NCI-H1417 (cell line): ENCODE measurements at regions not wholly inside any gene's neighbourhood (a gene's known extent, or its start where the extent isn't known, plus 50 kb on each side); places are given as distances from the start of the nearest gene placed in this dataset.

ENCODE experiments used
- DNase-seq, 3 experiments: peaks; one replicate each; lab custom pipeline; 2025; lab: John Stamatoyannopoulos, UW

DNA sequence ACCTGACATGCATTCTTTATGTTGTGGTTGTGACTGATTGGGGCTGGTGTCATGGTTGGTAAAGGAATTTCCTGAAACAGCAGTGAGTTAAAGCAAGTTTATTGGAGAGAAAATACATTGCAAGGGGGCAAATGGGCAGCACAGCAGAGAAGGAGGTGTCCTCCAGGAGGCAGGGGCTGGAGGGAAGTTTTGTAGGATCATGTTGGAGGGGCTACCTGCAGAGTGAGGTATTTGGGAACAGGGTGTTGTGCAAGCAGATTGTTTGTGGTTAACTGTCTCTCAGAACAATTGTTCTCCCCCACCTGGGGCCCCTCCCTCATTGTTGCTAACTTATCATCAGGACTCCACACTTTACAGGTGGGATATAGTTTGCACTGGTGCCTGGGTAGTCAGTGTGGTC lies 196.0 kb downstream of the NSUN3 start:
- DNase-seq: no peak

GRCh38 chr3:94259291-94259690 lies 196.4 kb downstream of the NSUN3 start:
- no peak for DNase-seq

DNA sequence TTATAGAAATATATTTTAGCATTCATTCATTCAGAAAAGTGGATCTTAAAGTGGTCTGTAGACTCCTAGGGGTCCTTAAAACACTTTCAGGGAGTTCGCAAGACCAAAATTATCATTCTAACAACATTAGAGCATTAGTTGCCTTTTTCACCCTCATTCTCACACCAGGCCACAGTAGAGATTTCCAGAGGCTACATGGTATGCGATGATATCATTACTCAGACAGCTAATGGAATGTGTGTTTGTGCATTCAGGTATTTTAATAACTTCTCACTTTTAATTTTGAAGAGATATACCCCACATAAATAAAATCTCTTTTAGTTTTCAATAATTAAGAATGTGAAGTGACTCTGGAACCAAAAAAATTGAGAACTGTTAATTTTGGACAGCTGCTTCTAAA lies 206.9 kb downstream of the NSUN3 start:
- no peak for DNase-seq

DNA sequence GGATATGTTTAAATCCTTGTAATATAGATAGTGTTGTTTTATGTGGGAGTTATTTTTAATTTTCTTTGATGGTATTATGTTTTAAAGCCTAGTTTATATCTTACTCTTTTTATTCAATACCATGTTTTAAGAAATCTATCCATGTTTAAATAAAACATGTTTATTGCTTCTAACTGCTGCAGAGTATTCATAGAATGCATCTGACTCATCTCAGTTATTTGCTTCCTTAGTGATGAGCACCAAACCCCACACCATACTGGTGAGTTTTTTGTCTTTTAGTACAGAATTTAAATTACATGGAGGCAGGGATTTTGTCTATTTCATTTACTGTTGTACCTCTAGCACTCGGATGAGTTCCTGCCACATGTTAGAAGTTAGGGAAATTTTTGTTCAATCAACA lies 209.2 kb downstream of the NSUN3 start:
- DNase-seq: no peak

GRCh38 chr3:94280958-94281357 lies 218.1 kb downstream of the NSUN3 start:
- DNase-seq: no peak

- DNase-seq: peak in 1 of 3 experiments; percentile 36
Observed at GRCh38 chr3:94285872-94286271, 223.0 kb downstream of the NSUN3 start.

DNA sequence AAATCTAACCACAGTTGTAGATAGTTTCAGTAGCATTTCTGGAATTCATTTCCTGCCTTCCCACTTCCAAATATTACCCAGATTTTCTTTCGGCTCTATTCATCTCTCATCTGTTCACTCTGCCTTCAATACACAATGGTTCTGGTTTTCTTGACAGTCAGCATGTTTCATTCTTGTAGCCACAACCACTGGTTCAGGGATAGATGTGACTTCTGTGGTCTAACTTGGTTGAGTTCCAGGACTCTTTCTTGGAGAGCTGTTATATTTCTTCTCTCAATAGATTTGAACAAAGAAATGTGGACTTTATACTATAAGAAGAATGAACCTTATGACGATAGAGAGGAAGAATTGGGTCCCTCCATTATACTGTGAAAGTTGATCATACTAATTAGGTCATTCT lies 228.8 kb downstream of the NSUN3 start:
- DNase-seq: no peak

DNA sequence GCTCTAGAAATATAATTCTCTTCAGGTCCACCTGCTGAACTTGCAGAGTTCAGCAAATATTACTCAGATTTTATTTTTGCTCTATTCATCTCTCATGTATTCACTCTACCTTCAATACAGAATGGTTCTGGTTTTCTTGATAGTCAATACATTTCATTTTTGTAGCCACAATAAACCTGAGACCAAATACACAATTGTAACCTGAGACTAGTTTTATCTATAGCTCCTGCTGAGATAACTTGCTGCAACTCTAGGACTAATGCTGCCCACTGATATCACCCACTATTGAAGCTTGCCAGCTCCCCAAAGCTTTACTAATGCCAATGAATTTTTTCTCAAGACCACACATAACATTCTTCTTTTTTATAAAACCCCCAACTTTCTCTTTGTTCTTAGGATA lies 229.3 kb downstream of the NSUN3 start:
- DNase-seq: no peak

DNA sequence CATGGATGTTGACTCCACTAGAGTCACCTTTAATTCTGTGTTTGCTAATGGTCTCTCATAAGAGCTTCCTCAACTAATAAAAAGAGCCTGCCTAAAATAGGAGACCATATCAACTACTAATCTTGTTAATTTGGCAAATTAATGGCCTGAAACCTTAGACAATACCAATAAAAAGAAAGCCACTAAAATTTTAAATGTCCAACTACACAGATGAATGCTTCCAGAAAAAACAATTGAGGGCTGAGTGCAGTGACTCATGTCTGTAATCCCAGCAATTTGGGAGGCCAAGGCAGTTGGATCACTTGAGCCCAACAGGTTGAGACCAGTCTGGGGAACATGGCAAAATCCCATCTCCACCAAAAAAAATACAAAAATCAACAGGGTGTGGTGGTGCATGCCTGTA lies 230.9 kb downstream of the NSUN3 start:
- no peak for DNase-seq

GRCh38 chr3:94294806-94295205 lies 231.9 kb downstream of the NSUN3 start:
- no peak for DNase-seq

DNA sequence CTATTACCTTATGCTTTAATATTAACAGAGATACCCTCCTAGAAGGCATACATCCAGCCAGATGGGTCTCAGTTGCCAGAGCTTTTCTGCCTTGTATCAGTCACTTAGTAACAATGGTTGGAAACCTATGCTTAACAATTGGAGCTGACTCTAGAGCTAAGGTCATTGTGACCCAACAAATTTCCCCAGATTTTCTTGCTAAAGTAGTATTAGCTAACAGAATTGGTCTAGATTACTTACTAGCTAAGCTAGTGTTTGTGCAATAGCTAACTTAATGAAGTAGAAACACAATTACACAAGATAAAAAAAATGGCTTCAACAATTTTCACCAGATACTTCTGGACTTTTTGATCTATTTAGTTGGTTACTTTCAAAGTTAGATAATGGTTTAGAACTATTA lies 236.9 kb downstream of the NSUN3 start:
- no peak for DNase-seq

DNA sequence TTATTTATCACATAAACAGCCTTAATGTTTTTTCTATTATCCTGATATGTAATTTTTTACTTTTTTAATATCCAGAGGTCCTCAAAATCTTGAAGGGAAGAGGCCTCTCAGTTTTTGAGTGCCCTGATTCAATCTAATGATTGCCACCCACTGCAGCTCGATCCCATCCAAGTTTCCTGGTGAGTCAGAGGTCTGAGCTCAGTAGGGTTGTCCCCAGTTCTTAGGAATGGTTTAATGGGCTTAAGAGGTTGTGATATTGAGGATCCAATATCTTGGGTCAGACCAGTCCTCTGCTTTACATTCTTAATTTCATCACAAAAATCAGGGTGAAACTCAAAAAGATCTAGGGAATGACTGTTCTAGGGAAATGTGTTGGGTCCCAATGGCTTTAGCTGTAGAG lies 238.5 kb downstream of the NSUN3 start:
- DNase-seq: no peak

- DNase-seq: no peak
Observed at GRCh38 chr3:94303266-94303665, 240.4 kb downstream of the NSUN3 start.

DNA sequence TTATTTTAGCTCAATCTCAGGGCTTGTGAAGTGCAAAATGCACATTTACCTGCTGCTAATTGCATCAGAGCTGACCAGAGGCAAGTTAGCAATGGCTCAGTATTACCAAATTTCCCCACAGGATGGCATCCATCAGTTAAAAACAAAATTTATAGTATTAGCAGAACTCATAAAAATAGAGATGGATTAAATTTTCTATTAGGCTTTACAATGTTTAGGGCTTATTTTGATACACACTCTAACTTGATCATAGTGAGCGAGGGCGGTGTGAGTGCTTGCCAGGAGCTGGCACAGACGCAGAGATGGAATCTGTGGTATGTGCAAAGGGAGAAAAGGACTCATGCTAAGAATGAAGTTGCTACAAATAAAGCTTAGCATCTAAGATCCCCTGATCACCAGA lies 241.0 kb downstream of the NSUN3 start:
- no peak for DNase-seq

- DNase-seq: no peak
Observed at GRCh38 chr3:94304954-94305353, 242.1 kb downstream of the NSUN3 start.

- peak in 1 of 3 experiments; percentile 3 for DNase-seq
Observed at GRCh38 chr3:94305835-94306611, 243.2 kb downstream of the NSUN3 start.

- no peak for DNase-seq
Observed at GRCh38 chr3:94307588-94307987, 244.7 kb downstream of the NSUN3 start.

- DNase-seq: no peak
Observed at GRCh38 chr3:94308767-94309166, 245.9 kb downstream of the NSUN3 start.

GRCh38 chr3:94310341-94311135 lies 247.7 kb downstream of the NSUN3 start:
- DNase-seq: no peak

DNA sequence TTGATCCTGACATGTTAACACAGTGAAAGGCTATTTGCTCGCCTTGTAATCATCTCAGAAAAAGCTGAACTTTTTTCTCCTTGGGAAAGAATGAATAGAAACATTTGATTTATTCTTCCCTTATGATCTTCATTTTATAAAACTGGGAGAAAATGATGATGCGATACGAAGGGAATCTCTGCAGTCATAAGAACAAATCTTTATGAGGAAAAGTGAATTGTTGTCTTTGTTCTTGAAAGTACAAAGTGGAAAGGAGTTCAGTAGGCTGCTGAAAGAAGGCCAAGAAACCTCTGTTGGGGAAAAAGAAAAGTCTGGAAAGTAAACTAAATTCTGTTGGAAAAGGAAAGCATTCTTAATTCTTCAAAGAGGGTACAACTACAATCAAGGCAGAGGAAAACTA lies 248.8 kb downstream of the NSUN3 start:
- DNase-seq: no peak

GRCh38 chr3:94314218-94314883 lies 251.5 kb downstream of the NSUN3 start:
- DNase-seq: no peak

DNA sequence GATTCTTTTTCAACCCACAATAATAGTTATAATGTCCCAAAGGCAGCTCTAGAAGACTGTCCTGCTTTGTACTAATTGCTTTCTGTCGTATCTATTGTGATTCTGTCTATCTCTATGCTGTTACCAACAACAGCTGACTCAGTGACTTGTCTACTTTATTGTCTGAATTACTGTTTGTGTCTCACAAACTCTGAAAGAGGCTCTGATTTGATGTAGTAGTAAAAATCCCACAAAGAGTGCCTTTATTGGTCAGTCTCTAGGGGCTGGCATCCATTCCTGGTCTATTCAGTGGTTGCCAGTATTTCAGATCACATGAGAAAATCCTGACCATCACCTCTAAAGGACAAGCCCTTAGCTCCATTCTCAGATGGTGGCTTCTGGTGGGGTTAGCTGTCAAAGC lies 254.2 kb downstream of the NSUN3 start:
- no peak for DNase-seq

- no peak for DNase-seq
Observed at GRCh38 chr3:94323596-94323995, 260.7 kb downstream of the NSUN3 start.
